ENCODE measurements at regions not wholly inside any gene's neighbourhood (a gene's known extent, or its start where the extent isn't known, plus 50 kb on each side); places are given as distances from the start of the nearest gene placed in this dataset.

DNA sequence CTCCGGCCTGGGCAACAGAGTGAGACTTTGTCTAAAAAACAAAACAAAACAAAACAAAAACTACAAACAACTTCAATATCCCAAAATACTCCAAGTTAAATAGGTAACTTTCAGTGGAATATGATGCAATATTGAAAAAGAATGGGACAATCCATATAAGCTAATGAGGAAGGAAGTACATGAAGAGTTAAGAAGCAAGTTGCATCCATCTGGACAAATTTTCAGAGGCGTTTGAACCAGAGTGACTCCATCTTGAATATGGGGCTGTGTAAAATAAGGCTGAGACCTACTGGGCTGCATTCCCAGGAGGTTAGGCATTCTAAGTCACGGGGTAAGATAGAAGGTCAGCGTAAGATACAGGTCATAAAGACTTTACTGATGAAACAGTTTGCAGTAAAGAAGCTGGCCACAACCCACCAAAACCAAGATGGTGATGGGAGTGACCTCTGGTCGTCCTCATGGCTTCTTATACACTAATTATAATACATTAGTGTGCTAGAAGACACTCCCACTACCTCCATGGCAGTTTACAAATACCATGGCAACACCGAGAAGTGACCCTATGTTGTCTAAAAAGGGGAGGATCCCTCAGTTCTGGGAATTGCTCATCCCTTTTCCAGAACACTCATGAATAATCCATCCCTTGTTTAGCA is 58.1 kb upstream of the LCTL start:
- H3K27me3 ChIP-seq (ENCODE audit: insufficient read depth, low read length, poor library complexity, severe bottlenecking): no peaks in the 10 kb centered on the region
- no peaks in the 10 kb centered on the region for H3K9me3 ChIP-seq (ENCODE audit: low read length)
- no peak overlapping the region for H3K27ac ChIP-seq (ENCODE audit: low read depth, low read length)
- no peaks in the 10 kb centered on the region for H3K36me3 ChIP-seq (ENCODE audit: insufficient read depth, low read length)
- no peak overlapping the region for H3K27ac Mint-ChIP-seq
- H3K4me3 ChIP-seq (ENCODE audit: low read length): no peak overlapping the region
- no peaks in the 10 kb centered on the region for H3K9me3 Mint-ChIP-seq
- DNase-seq: no peak
- peaks cover 21 to 39% of the 10 kb centered on the region in 2 donors for H3K27me3 Mint-ChIP-seq
- CTCF ChIA-PET: no interaction called here
- no peaks in the 10 kb centered on the region for H3K36me3 Mint-ChIP-seq
- no peaks in the 10 kb centered on the region for H3K4me1 Mint-ChIP-seq
- H3K4me3 Mint-ChIP-seq: no peak overlapping the region
- POLR2A ChIA-PET: no interaction called here
- no peaks in the 10 kb centered on the region for H3K4me1 ChIP-seq (ENCODE audit: insufficient read depth, low read length)

DNA sequence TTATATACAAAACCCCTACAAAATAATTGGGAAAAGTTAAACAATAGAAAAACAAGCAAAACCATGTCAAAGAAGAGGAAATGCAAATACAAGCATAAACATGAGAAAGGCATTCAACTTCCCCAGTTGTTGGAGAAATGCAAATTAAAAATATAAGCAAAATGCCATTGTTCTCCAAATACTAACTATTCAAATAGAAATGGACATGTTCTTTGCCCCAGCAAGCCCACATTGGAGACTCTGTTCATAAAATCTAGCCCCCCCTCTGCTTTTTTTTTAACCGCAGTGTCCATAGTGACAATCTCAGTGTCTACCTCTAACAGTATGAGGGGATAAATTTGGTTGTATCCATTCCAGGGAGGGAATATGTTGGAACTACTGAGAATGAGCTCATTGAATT is 59.7 kb upstream of the LCTL start:
- no peak overlapping the region for H3K4me3 ChIP-seq (ENCODE audit: low read length)
- ChIA-PET CTCF (no interaction called here), POLR2A (no interaction called here)
- H3K4me1 ChIP-seq (ENCODE audit: insufficient read depth, low read length): no peaks in the 10 kb centered on the region
- Mint-ChIP-seq H3K27me3 (peaks cover 12 to 29% of the 10 kb centered on the region in 2 donors), H3K4me3 (no peak overlapping the region), H3K4me1 (no peaks in the 10 kb centered on the region), H3K9me3 (no peaks in the 10 kb centered on the region), H3K36me3 (no peaks in the 10 kb centered on the region), H3K27ac (no peak overlapping the region)
- DNase-seq: no peak
- H3K27me3 ChIP-seq (ENCODE audit: insufficient read depth, low read length, poor library complexity, severe bottlenecking): no peaks in the 10 kb centered on the region
- H3K9me3 ChIP-seq (ENCODE audit: low read length): no peaks in the 10 kb centered on the region
- H3K27ac ChIP-seq (ENCODE audit: low read depth, low read length): no peak overlapping the region
- no peaks in the 10 kb centered on the region for H3K36me3 ChIP-seq (ENCODE audit: insufficient read depth, low read length)

DNA sequence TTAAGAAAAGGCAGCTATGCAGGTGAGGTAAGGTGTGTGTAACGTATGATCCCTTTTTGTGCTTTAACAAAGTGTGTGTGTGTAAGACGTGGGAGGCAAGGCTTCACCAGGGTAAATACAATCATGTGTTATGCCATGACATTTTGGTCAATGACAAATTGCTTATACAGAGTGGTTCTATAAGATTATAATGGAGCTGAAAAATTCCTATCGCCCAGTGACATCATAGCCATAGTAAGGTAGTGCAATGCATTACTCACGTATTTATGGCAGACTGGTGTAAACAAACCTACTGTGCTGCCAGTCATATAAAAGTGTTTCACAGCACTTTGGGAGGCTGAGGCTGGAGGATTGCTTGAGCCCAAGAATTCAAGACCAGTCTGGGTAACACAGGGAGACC is 60.2 kb upstream of the LCTL start:
- ChIA-PET CTCF (no interaction called here), POLR2A (no interaction called here)

DNA sequence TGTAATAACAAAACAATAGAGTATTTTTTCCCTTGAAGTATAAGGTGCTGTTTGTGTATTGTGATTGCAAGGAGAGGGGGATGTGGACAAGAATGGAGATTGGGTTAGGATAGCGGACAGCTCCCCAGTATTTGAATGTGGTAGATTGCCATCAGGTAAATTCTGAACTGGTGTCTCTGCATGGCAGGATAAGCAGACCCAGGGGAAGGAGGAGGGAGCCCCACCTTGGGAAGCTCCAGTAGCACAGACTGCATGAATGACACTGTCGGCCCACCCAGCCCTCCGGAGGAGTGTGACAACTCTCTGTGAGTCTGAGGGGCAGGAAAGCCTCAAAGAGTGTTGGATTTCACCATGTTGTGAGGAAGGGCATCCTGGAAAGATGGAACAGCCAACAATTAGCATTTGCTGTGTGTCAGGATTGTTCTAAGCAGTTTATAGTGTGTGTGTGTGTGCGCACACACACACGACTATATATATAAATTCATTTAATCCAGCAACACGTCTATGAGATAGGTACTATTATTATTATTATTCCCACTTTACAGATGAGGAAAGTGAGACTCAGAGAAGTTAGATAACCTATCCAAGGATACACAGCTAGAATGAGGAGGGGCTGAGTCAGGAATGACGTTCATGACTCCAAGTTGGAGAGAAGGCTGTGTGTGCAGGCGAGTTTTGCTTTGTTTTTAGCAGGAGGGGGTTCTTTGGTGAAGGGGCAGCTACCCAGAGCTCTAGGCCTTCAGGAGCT is 63.4 kb upstream of the LCTL start:
- CTCF ChIA-PET: interaction anchor here (1.8 kb wide), 1 partner anchor 10 kb away, joined by 5 read pairs; no protein-coding TSS in a partner anchor
- Mint-ChIP-seq H3K27me3 (peaks cover 0 to 4% of the 10 kb centered on the region in 2 donors), H3K4me3 (no peak overlapping the region), H3K27ac (no peak overlapping the region), H3K4me1 (no peaks in the 10 kb centered on the region), H3K36me3 (no peaks in the 10 kb centered on the region), H3K9me3 (no peaks in the 10 kb centered on the region)
- Histone ChIP-seq H3K9me3 (ENCODE audit: low read length) (no peaks in the 10 kb centered on the region), H3K27ac (ENCODE audit: low read depth, low read length) (peak overlapping the region; percentile 39), H3K36me3 (ENCODE audit: insufficient read depth, low read length) (no peaks in the 10 kb centered on the region), H3K4me3 (ENCODE audit: low read length) (no peak overlapping the region), H3K4me1 (ENCODE audit: insufficient read depth, low read length) (no peaks in the 10 kb centered on the region), H3K27me3 (ENCODE audit: insufficient read depth, low read length, poor library complexity, severe bottlenecking) (no peaks in the 10 kb centered on the region)
- no peak for DNase-seq
- POLR2A ChIA-PET: no interaction called here

More for the DNA sequence above, 60.2 kb upstream of the LCTL start:
- no peak for DNase-seq
- H3K27ac Mint-ChIP-seq: no peak overlapping the region
- H3K9me3 ChIP-seq (ENCODE audit: low read length): no peaks in the 10 kb centered on the region
- no peak overlapping the region for H3K4me3 ChIP-seq (ENCODE audit: low read length)
- no peaks in the 10 kb centered on the region for H3K4me1 Mint-ChIP-seq
- H3K36me3 ChIP-seq (ENCODE audit: insufficient read depth, low read length): no peaks in the 10 kb centered on the region
- no peaks in the 10 kb centered on the region for H3K27me3 ChIP-seq (ENCODE audit: insufficient read depth, low read length, poor library complexity, severe bottlenecking)
- no peak overlapping the region for H3K4me3 Mint-ChIP-seq
- no peak overlapping the region for H3K27ac ChIP-seq (ENCODE audit: low read depth, low read length)
- no peaks in the 10 kb centered on the region for H3K9me3 Mint-ChIP-seq
- H3K4me1 ChIP-seq (ENCODE audit: insufficient read depth, low read length): no peaks in the 10 kb centered on the region
- no peaks in the 10 kb centered on the region for H3K36me3 Mint-ChIP-seq
- peaks cover 8 to 25% of the 10 kb centered on the region in 2 donors for H3K27me3 Mint-ChIP-seq

GRCh38 chr15:66629817-66630576 is 64.2 kb upstream of the LCTL start:
- no peaks in the 10 kb centered on the region for H3K4me1 ChIP-seq (ENCODE audit: insufficient read depth, low read length)
- ChIA-PET CTCF (interaction anchor here (1.8 kb wide), 1 partner anchor 11 kb away, joined by 5 read pairs; no protein-coding TSS in a partner anchor), POLR2A (no interaction called here)
- no peaks in the 10 kb centered on the region for H3K9me3 ChIP-seq (ENCODE audit: low read length)
- H3K27ac Mint-ChIP-seq: peak overlapping the region in 1 of 8 donors; percentile 18
- no peaks in the 10 kb centered on the region for H3K4me1 Mint-ChIP-seq
- H3K36me3 ChIP-seq (ENCODE audit: insufficient read depth, low read length): no peaks in the 10 kb centered on the region
- no peaks in the 10 kb centered on the region for H3K9me3 Mint-ChIP-seq
- H3K36me3 Mint-ChIP-seq: no peaks in the 10 kb centered on the region
- no peak overlapping the region for H3K4me3 ChIP-seq (ENCODE audit: low read length)
- H3K27me3 Mint-ChIP-seq: no peaks in the 10 kb centered on the region
- no peak overlapping the region for H3K4me3 Mint-ChIP-seq
- no peaks in the 10 kb centered on the region for H3K27me3 ChIP-seq (ENCODE audit: insufficient read depth, low read length, poor library complexity, severe bottlenecking)
- H3K27ac ChIP-seq (ENCODE audit: low read depth, low read length): peak overlapping the region; percentile 39
- no peak for DNase-seq

DNA sequence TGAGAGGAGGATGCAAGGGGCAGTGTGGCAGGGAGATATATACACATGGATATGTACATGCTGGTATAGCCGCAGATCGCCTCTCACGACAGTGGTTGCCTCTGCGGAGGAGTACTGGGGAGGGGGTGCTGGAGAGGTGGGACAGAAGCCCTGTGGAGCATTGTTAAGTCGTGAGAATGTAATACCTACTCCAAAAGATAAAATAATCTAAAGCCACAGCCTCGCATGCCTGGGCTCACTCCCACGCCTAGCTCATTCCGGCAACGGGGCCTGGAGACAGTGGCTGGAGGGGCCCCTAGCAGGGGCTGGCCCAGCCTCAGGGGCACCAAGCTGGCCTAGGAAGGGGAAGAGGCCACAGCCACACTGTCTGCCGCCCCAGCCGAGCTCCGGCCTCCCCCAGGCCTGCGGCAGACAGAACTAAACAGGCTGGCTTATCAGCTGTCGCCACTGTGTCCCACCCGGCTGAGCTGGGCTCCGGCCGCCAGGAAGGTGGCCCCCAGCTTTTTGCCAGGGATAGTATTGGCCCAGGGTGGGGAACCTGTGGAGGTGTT is 65.1 kb upstream of the LCTL start:
- Histone ChIP-seq H3K4me1 (ENCODE audit: insufficient read depth, low read length) (no peaks in the 10 kb centered on the region), H3K36me3 (ENCODE audit: insufficient read depth, low read length) (no peaks in the 10 kb centered on the region), H3K4me3 (ENCODE audit: low read length) (no peak overlapping the region), H3K9me3 (ENCODE audit: low read length) (no peaks in the 10 kb centered on the region), H3K27me3 (ENCODE audit: insufficient read depth, low read length, poor library complexity, severe bottlenecking) (no peaks in the 10 kb centered on the region), H3K27ac (ENCODE audit: low read depth, low read length) (peak overlapping the region; percentile 39)
- Mint-ChIP-seq H3K27me3 (no peaks in the 10 kb centered on the region), H3K27ac (peak overlapping the region in 1 of 8 donors; percentile 18), H3K9me3 (no peaks in the 10 kb centered on the region), H3K4me1 (no peaks in the 10 kb centered on the region), H3K36me3 (no peaks in the 10 kb centered on the region), H3K4me3 (no peak overlapping the region)
- ChIA-PET CTCF (no interaction called here), POLR2A (no interaction called here)
- DNase-seq: no peak

DNA sequence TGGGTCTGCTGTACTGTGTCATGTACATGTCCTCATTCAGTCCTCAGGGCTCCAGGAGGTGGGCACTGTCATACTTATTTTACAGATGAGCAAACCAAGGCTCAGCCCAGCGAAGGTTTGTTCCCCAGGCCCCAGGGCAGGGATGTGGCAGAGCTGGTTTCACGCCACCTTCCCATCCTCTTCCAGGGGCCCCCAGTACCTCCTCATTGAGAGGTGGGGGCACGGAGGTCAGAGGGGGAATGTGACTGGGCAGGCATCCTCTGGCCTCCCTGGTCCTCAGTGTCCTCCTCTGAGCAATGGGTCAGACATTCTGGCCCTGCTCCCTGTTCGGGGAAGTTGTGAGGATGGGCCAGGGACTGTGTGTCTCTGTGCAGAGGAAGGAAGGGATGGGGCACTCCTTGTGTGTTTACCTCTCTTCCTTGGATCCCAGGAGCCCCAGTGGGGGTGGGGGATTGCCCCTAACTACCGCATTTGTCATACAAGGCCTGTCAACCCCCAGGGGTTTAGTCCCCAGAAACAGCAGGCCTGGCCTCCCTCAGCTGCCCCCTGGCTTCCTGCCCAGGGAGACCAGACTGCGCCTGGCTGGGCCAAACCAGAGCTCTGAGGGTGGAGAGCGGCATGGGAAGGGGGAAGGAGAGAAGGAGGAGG is 65.9 kb upstream of the LCTL start:
- Mint-ChIP-seq H3K9me3 (no peaks in the 10 kb centered on the region), H3K27ac (no peak overlapping the region), H3K4me3 (no peak overlapping the region), H3K4me1 (no peaks in the 10 kb centered on the region), H3K27me3 (no peaks in the 10 kb centered on the region), H3K36me3 (no peaks in the 10 kb centered on the region)
- CTCF ChIA-PET: no interaction called here
- H3K9me3 ChIP-seq (ENCODE audit: low read length): no peaks in the 10 kb centered on the region
- no peaks in the 10 kb centered on the region for H3K4me1 ChIP-seq (ENCODE audit: insufficient read depth, low read length)
- no peak for DNase-seq
- H3K36me3 ChIP-seq (ENCODE audit: insufficient read depth, low read length): no peaks in the 10 kb centered on the region
- H3K27ac ChIP-seq (ENCODE audit: low read depth, low read length): no peak overlapping the region
- no peaks in the 10 kb centered on the region for H3K27me3 ChIP-seq (ENCODE audit: insufficient read depth, low read length, poor library complexity, severe bottlenecking)
- no peak overlapping the region for H3K4me3 ChIP-seq (ENCODE audit: low read length)
- POLR2A ChIA-PET: no interaction called here

All from CD8-positive, alpha-beta memory T cell (primary cell).